Osteoblast (primary cell): ENCODE measurements at regions not wholly inside any gene's neighbourhood (a gene's known extent, or its start where the extent isn't known, plus 50 kb on each side); places are given as distances from the start of the nearest gene placed in this dataset.

ENCODE experiments used
- DNase-seq: peaks from one replicate; pipeline ENCODE4 v3.0.0; 2011; ENCODE audit warnings: low spot score, mixed read lengths; ENCODE audit not compliant: insufficient read length; ENCODE audit errors: missing footprints
- H2AFZ ChIP-seq: 2 replicates; pipeline ENCODE4 v1.6.0; 2011; ENCODE audit warnings: mild to moderate bottlenecking, low read length
- H3K27ac ChIP-seq: 2 replicates; pipeline ENCODE4 v1.5.1; 2011; ENCODE audit warnings: mild to moderate bottlenecking, low read depth, low read length, moderate library complexity
- H3K27me3 ChIP-seq: 2 replicates; pipeline ENCODE4 v1.6.0; 2012; ENCODE audit warnings: mild to moderate bottlenecking, control low read depth, inconsistent platforms, low read length, moderate library complexity; ENCODE audit not compliant: insufficient read depth
- H3K36me3 ChIP-seq: 2 replicates; pipeline ENCODE4 v1.5.1; 2011; ENCODE audit warnings: mild to moderate bottlenecking, low read length, control low read depth, moderate library complexity; ENCODE audit not compliant: insufficient read depth
- H3K4me1 ChIP-seq: 2 replicates; pipeline ENCODE4 v1.5.1; 2011; ENCODE audit warnings: mild to moderate bottlenecking, low read length, control low read depth, moderate library complexity; ENCODE audit not compliant: insufficient read depth
- H3K4me2 ChIP-seq: 2 replicates; pipeline ENCODE4 v1.6.0; 2011; ENCODE audit warnings: mild to moderate bottlenecking, low read length; ENCODE audit not compliant: insufficient read depth
- H3K4me3 ChIP-seq: fragments of 200-600 bp; sonication (generic); 3 replicates; pipeline ENCODE4 v1.5.1; 2012; ENCODE audit warnings: mild to moderate bottlenecking, low read length, inconsistent platforms; ENCODE audit not compliant: insufficient read depth
- H3K79me2 ChIP-seq: 2 replicates; pipeline ENCODE4 v1.6.0; 2012; ENCODE audit warnings: mild to moderate bottlenecking, low read length, control low read depth, inconsistent platforms; ENCODE audit not compliant: insufficient read depth
- H3K9me3 ChIP-seq: 2 replicates; pipeline ENCODE4 v1.5.1; 2011; ENCODE audit warnings: low read depth, low read length, control low read depth
- H4K20me1 ChIP-seq: 2 replicates; pipeline ENCODE4 v1.6.0; 2012; ENCODE audit warnings: mild to moderate bottlenecking, low read length, control low read depth; ENCODE audit not compliant: insufficient read depth
- TF ChIP-seq, protein P1 (sequence below): IDR thresholded peaks from 2 replicates; pipeline ENCODE4 v1.5.1; 2011; ENCODE audit warnings: mild to moderate bottlenecking, low read depth, low read length, moderate library complexity; ENCODE audit errors: extremely low read depth

- Histone ChIP-seq H3K4me1 (peaks cover 13% of the 10 kb centered on the region), H3K27ac (no peak overlapping the region), H3K4me3 (no peak overlapping the region), H2AFZ (no peak overlapping the region), H4K20me1 (no peaks in the 10 kb centered on the region), H3K4me2 (no peak overlapping the region), H3K27me3 (no peaks in the 10 kb centered on the region), H3K36me3 (no peaks in the 10 kb centered on the region), H3K9me3 (no peaks in the 10 kb centered on the region), H3K79me2 (no peaks in the 10 kb centered on the region)
- TF ChIP-seq, protein P1, sequence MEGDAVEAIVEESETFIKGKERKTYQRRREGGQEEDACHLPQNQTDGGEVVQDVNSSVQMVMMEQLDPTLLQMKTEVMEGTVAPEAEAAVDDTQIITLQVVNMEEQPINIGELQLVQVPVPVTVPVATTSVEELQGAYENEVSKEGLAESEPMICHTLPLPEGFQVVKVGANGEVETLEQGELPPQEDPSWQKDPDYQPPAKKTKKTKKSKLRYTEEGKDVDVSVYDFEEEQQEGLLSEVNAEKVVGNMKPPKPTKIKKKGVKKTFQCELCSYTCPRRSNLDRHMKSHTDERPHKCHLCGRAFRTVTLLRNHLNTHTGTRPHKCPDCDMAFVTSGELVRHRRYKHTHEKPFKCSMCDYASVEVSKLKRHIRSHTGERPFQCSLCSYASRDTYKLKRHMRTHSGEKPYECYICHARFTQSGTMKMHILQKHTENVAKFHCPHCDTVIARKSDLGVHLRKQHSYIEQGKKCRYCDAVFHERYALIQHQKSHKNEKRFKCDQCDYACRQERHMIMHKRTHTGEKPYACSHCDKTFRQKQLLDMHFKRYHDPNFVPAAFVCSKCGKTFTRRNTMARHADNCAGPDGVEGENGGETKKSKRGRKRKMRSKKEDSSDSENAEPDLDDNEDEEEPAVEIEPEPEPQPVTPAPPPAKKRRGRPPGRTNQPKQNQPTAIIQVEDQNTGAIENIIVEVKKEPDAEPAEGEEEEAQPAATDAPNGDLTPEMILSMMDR: no peak
- DNase-seq: no peak
Observed at GRCh38 chr7:20063644-20064043, 153.5 kb downstream of the MACC1 start.

DNA sequence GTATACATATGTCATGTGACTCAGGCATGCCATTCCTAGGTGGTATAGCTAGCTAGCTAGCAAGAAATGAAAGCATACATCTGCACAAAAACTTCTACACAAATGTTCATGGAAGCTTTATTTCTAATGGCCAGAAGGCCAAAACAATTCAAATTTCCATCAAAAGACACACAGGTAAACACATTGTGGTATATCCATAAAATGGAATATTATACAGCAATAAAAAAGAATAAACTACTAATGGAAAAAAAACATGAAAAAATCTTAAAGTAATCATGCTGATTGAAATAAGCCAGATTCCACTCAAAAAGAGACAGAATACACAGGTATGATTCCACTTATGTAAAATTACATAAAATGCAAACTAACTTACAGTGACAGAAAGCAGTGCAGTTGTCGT is 154.3 kb downstream of the MACC1 start:
- no peak overlapping the region for H3K27ac ChIP-seq
- H3K79me2 ChIP-seq: no peaks in the 10 kb centered on the region
- H3K4me3 ChIP-seq: no peak overlapping the region
- no peaks in the 10 kb centered on the region for H3K27me3 ChIP-seq
- H3K9me3 ChIP-seq: no peaks in the 10 kb centered on the region
- TF ChIP-seq, protein P1: no peak
- H3K4me1 ChIP-seq: peaks cover 13% of the 10 kb centered on the region
- H4K20me1 ChIP-seq: no peaks in the 10 kb centered on the region
- DNase-seq: no peak
- H2AFZ ChIP-seq: no peak overlapping the region
- H3K36me3 ChIP-seq: no peaks in the 10 kb centered on the region
- H3K4me2 ChIP-seq: no peak overlapping the region

GRCh38 chr7:20053334-20054104 is 163.7 kb downstream of the MACC1 start:
- H3K36me3 ChIP-seq: no peaks in the 10 kb centered on the region
- TF ChIP-seq, protein P1: no peak
- no peak overlapping the region for H3K4me2 ChIP-seq
- H3K4me3 ChIP-seq: no peak overlapping the region
- DNase-seq: no peak
- H3K9me3 ChIP-seq: no peaks in the 10 kb centered on the region
- H3K4me1 ChIP-seq: no peaks in the 10 kb centered on the region
- H3K27ac ChIP-seq: no peak overlapping the region
- H4K20me1 ChIP-seq: no peaks in the 10 kb centered on the region
- H3K27me3 ChIP-seq: no peaks in the 10 kb centered on the region
- H2AFZ ChIP-seq: no peak overlapping the region
- H3K79me2 ChIP-seq: no peaks in the 10 kb centered on the region

DNA sequence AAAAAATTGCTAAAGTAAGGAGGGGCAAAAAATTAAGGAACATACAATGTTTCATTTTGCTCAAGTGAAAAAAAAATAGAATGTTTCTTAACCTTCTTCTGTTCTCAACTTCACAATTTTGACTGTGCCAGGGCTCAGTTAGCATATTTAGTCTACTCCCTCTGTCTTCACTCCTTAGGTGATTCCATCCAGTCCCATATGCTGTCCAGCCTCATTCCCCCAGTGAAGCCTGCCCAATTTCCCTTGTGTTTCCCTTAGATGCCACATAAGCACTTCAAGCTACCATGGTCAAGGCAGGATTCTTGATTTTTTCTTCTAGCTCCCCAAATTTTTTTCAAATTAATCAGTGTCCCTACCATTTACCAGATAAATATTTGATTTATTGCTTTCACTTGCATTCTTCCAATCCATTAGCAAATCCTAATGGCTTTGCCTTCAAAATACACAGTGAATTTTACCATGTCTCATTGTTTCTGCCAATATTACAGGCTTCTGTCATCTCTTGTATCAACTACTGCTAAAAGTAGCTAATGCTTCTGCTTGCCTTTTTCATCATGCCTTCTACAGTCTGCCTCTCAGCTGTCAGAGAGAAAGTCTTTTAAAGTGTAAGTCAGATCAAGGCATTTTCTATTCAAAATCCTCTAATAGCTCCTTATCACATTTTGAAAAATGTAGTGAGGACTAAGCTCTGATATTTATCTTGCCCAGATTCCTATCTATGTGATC is 166.8 kb downstream of the MACC1 start:
- DNase-seq: no peak
- H3K36me3 ChIP-seq: no peaks in the 10 kb centered on the region
- TF ChIP-seq, protein P1: no peak
- H3K27ac ChIP-seq: no peak overlapping the region
- H4K20me1 ChIP-seq: no peaks in the 10 kb centered on the region
- no peaks in the 10 kb centered on the region for H3K4me1 ChIP-seq
- H3K4me3 ChIP-seq: no peak overlapping the region
- H3K9me3 ChIP-seq: no peaks in the 10 kb centered on the region
- H2AFZ ChIP-seq: no peak overlapping the region
- no peak overlapping the region for H3K4me2 ChIP-seq
- H3K27me3 ChIP-seq: no peaks in the 10 kb centered on the region
- no peaks in the 10 kb centered on the region for H3K79me2 ChIP-seq
